A172 (cell line): ENCODE measurements at regions not wholly inside any gene's neighbourhood (a gene's known extent, or its start where the extent isn't known, plus 50 kb on each side); places are given as distances from the start of the nearest gene placed in this dataset.
"Not testable (repeated sequence)": the region's sequence is repeated elsewhere in the genome, so short reads cannot be mapped to it uniquely, and the experiment has no call there.

Experiments used
- DNase-seq: peaks from one replicate; pipeline ENCODE4 v3.0.0-alpha.2; 2015; ENCODE audit warnings: low spot score

DNA sequence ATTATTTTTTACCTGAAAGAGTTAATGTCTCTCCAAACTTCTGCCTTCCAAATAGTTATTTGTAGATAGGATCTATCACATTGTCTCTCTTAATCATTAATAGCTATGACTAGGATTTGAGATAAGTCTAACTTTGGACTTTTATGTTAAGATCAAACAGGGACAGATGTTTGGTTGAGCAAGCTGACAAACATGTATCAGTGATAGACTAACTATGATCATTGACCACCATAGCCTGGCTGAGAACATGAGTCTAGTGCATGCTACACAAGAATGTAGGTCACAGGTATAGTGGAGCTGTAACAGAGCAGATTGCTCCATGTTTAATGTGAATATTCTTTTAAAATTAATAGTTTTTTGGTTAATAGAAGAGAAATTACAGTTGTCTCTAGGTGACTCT, 52.0 kb downstream of the SYT15B start:
- DNase-seq = not testable (repeated sequence)

DNA sequence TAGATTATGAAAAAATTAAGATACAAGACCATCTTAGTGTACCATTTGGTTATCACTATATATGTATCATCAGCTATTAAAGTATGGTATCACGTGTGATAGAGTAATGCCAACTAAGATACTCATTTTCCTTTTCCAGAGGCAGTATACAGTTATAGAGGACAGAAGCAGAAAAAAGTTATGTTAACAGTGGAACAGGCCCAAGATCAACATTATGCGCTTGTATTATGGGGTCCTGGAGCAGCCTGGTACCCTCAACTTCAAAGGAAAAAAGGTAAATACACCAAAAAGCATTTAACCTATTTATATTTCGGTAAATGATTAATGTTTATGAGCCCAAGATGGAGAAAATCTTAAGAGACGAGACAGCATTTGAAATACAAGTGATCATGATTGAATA, 52.9 kb downstream of the SYT15B start:
- not testable (repeated sequence) for DNase-seq

DNA sequence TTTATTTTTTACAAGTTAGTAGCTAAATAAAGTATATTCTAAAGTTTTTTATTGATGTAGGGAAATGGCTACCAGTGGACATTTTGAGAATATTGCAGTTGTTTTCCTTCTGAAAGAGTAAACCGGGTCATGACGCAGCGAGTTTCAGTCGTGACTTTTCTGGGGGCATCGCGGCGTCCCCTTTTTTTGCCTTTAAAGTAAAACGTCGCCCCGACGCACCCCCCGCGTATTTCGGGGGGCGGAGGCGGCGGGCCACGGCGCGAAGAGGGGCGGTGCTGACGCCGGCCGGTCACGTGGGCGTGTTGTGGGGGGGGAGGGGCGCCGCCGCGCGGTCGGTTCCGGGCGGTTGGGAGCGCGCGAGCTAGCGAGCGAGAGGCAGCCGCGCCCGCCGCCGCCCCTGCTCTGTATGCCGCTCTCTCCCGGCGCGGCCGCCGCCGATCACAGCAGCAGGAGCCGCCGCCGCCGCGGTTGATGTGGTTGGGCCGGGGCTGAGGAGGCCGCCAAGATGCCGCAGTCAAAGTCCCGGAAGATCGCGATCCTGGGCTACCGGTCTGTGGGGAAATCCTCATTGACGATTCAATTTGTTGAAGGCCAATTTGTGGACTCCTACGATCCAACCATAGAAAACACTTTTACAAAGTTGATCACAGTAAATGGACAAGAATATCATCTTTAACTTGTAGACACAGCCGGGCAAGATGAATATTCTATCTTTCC, 57.5 kb downstream of the SYT15B start:
- DNase-seq = not testable (repeated sequence)

DNA sequence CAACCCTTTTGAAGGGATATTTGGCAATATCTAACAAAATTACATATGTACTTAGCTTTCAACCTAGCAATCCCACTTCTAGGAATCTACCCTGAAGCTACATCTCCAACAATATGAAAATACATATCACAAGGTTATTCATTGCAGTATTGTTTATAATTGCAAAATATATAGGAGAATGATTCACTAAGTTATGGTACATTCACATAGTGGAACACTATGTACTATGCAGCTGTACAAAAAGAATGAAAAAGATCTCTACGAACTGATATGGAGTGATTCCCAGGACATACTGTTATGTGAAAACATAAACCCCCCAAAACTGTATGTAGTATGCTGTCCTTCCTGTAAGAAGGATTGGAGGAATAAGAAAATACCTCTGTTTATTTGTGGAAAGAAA, 62.1 kb downstream of the SYT15B start:
- not testable (repeated sequence) for DNase-seq

DNA sequence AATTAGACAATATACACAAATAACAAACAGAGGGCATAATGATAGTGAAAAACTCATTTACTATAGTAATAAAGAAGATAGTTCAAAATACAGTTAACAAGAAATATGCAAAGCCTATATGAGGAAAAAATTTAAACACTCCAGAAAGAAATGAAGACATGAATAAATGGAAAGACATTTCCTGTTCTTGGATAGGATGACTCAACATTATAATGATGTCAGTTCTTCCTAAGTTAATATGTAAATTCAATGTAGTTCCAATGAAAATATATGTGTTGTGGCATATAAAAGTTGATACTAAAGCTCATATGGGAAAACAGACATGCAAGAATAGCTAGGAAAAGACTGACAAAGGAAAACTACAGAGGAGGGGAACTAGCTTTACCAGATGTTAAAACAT, 63.5 kb downstream of the SYT15B start:
- DNase-seq = peak; percentile 14

DNA sequence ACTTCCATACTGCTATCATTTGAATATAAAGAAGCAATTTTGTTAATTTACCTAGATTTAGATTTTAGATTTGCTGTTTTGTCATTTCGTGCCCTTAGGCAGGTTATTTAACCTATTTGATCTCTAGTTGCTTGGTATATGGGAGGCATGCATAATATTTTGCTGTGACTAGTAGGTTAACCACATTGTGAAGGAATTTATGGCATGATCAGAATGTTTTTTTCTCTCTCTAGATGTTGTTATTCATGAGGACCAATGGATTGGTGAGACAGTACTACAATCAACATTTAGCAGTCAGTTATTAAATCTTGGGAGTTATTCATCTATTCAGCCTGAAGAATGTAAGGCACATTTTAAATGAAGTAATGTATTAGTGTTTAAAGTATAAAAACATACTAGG, 67.2 kb downstream of the SYT15B start:
- not testable (repeated sequence) for DNase-seq

DNA sequence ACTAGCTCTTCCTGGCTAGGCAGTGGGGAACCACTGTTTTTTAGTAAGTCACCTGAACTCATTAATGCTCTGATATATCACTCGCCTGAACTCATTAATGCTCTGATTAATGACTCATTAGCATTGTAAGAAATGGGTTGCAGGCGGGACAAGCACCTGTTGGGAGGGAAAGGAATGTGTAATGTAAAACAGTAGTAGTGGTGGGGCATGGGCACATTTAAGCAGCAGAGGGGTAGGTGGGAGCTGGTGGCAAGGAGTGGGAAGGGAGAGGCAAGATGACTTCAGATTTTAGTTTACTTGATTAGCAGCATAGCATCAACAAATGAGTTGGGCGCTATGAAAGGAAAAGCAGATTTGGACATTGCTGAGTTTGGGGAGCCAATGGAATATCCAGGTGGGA, 68.2 kb downstream of the SYT15B start:
- DNase-seq = not testable (repeated sequence)

DNA sequence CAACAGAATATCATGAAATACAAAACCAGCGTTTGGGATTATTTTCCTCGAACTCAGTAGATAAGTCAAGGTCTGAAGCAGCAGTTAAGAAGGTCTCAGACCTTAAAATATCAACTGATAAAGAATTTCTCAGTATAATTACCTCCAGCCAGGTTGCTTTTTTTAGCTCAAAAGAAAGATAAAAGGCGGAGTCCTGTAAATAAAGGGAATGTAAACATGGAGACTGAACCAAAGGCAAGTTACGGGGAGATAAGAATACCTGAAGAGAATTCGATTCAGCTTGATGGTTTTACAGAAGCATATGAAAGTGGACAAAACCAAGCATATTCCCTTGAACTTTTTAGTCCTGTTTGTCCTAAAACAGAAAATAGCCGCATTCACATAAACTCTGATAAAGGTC, 73.1 kb downstream of the SYT15B start:
- not testable (repeated sequence) for DNase-seq

DNA sequence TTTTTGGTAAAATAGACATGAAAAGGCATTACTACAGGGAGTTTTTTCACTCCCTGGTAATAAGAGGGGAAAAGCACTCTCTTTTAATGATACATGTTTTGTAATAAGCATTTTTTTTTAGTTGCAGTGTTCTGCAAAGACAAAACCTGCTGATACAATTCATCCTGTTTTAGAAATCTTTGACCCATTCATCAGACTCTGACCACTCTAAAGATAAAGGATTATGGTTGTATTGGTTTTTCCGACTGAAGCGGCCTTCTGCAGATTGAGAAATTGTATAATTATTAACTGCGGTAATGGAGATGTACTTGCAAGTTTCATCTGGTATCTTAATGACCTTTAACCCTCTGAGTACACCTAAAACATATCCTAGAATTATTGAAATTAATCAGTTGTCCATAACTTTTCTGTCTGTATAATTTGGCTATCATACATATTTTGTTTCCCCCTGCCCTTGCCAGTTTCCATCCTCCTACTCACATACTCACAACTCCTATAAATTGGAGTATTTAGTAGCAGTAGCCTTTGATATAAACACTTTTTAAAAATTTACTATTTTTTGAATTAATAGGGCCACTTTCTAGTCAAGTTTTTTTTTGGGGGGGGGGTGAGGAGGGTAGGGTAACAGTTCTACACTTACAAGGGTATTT, 79.4 kb downstream of the SYT15B start:
- DNase-seq = not testable (repeated sequence)

DNA sequence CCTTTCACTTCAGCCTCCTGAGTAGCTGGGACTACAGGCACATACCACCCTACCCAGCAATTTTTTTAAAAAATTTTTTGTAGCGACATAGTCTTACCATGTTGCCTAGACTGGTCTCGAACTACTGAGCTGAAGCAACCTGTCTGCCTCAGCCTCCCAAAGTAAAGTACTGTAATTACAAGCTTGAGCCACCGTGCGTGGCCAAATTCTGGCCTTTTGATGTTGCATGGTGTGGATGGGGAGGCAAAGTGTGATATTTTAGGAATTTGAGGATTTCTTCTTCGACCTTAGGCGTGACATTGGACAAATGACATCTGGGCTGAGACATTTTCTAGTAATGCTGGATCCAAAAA, 81.8 kb downstream of the SYT15B start:
- DNase-seq = not testable (repeated sequence)

DNA sequence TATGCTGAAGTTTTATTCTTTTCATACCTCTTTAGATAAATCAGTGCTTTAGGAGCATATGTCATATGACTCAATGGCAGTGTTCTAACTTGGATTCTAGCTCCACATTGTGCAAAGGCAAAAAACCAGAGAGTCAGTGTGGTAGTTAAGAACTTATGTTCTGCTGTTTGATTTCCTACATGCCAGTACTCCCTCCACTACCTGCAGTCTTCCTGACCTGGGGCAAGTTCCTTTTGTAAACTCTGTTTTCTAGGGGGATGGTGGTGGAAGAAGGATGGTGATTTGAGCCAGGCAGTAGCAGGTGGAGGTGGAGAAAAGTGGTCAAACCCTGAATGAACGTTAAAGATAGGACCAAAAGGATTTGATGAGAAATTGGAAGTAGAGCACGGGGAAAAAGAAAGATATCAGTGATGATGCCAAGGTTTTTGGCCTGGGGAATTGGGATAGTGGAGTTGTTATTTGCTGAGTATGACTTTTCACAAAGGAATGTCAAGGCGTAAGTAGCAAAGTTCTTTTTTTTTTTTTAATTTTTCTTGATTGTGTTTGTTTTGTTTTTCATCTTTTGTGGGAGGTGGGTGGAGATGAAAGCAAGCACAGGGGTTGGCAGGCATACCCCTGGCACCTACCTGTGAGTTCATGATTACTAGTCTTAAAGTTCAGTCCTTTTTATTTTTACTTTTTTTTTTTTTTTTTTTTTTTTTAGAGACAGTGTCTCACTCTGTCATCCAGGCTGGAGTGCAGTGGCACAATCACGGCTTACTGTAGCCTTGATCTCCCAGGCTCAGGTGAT, 82.3 kb downstream of the SYT15B start:
- DNase-seq = not testable (repeated sequence)

DNA sequence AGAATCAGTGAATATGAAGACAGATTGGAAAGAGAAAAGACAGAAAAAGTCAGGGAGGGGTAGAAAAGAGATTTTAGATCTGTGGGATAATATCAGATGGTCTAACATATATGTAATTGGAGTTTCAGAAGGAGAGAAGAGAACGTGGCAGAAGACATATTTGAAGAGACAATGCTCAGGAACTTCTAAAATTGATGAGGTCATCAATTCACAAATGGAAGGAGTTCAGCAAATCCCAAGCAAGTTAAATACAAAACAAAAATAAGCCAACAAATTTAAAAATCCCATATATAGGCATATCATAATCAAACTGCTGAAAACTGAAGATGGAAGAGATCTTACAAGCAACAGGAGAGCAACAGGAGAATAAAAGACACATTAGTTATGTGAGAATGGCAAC, 87.3 kb downstream of the SYT15B start:
- not testable (repeated sequence) for DNase-seq

DNA sequence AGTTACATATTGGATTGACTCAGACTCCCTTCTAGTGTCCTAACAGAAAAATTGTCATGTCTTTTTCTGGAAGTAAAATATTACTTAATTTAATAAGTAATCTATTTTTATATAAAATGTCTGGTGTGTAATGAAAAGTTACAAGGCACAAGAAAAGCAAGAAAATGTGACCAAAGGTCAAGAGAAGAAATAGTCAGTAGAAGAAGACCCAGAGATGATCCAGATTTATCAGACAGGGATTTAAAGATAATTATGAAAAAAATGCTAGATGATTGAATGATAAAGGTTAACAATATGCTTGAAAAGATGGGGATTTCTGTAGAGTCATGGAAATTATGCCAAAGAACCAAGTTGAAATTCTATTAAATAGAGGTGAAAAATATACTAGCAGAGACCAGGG, 87.8 kb downstream of the SYT15B start:
- DNase-seq = not testable (repeated sequence)

DNA sequence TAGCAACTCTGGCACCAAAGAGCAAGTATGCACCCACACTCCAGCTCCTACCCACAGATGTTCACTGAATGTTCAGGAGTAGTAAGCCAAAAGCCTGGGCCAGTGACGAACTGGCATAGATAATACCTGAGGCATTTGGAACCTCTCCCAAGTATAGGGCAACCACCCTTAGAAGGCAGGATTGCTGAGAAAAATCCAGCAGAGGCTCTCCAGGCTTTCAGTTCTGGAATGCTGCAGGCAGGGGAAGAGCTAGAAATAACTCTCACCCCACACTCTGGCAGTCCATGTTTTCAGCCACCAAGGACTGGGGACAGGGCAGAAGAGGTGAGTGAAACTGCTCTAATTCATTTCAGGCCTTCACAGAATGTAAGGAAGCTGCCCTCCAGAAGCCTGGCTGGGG, 90.3 kb downstream of the SYT15B start:
- DNase-seq = not testable (repeated sequence)

DNA sequence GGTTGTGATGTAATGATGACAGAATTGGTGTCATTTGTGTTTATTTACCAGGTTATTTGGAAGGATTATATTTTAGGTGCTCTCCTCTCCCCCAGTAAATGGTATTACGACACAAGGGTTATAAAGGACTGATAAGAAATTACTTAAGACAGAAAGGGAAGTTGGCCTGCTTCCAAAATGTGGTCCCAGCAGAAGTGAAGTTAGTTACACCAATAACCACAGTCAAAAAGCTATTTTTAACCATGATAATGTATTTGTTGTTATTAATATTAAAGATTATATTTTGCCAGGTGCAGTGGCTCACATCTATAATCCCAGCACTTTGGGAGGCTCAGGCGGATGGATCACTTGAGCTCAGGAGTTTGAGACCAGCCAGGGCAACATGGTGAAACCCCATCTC, 92.5 kb downstream of the SYT15B start:
- not testable (repeated sequence) for DNase-seq

DNA sequence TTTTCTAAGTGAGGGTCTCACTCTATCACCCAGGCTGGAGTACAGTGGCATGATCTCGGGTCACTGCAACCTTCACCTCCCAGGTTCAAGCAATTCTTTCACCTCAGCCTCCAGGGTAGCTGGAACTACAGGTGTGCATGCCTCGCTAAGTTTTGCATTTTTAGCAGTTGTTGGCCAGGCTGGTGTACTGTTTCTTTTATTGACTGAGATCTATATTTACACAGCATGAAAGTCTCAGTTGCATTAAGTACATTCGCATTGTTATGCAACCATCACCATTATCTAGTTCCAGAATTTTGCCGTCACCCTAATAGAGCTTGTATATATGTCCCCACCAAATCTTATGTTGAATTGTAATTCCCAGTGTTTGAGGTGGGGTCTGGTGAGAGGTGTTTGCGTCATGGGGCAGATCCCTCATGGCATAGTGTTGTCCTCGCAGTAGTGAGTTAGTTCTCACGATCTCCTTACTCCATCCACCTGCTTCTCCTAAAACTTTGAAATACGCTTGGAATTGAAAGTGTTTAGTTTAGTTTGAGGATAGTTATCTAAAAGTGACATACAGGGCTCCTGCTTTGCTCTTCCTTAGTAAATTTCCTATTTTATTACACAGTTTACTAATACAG, 101.3 kb downstream of the SYT15B start:
- not testable (repeated sequence) for DNase-seq

DNA sequence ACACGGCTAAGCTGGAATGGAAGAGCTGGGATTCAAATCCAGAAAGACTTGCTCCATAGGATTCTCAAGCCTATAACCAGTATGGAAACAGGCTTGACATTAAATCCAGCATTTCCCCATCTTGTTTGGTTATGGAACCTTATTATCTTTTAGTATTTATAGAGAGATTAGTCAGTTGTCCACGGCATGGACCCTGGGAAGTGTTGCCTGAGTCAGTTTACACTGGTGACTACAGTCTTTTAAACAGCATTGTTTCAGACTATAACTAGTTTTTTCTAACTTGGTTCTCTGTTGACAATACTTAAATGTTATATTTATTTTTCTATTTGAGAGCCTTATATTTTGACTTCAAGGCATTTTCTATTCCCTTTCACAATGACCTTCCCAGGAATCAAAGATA, 106.7 kb downstream of the SYT15B start:
- not testable (repeated sequence) for DNase-seq

DNA sequence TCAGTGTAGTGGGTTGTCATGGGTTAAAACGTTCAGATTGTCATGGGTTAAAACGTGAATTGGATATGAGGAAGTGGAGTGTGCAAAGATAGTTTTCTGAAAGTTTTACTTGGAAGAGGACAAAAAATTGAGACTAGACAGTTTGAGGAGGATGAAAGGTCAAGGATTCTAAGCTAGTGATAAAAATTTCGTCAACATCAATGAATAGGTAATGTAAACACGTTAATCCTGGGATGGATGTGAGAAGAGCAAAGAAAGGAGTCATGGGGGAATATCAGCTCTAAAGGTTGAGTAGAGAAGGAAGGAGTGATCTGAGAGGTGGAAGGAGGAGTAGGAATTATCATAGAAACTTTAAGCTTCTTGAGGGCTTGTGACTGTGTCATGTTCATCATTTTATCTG, 109.2 kb downstream of the SYT15B start:
- DNase-seq = not testable (repeated sequence)

DNA sequence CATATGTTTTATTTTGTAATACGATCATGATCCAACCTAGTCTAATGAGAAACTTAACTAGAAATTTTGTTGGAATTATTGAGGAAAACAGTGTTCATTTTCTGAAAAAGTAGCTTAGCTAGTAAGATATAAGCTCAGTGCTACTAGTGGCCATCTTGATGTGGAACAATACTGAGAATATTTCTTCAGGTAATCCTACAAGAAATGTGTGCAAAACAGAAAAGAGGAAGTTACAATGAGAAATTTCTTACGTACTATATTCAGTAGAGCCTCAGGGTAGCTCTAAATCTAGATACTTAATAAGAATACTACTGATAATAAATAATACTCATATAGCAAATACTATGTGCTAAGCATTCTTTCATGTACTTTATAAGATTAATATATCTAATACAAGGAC, 114.8 kb downstream of the SYT15B start:
- not testable (repeated sequence) for DNase-seq

DNA sequence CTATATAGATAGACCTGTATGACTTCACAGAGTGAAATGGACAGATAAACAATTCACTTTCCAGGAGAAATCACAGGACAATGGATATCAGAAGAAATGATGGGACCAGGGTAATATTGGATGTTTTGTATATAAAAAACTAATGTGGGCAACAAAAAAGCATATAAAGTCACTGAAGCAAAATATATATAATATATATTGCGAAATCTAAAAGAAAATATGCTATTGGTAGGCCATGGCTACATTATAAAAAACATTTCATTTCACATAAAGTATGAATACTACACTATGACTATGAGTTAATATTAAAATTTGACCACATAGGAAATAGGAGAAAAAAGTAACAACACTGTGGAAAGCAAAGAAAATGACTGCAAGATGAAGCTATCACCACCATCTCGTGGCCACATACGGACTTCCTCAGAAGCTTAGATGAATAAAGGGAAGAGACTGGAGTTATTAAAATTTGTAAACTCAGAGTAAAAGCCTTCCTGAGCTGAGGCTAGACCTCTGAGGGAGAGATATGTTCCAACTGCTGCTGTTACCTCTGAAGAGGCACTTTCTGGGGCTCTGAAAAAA, 115.8 kb downstream of the SYT15B start:
- not testable (repeated sequence) for DNase-seq

DNA sequence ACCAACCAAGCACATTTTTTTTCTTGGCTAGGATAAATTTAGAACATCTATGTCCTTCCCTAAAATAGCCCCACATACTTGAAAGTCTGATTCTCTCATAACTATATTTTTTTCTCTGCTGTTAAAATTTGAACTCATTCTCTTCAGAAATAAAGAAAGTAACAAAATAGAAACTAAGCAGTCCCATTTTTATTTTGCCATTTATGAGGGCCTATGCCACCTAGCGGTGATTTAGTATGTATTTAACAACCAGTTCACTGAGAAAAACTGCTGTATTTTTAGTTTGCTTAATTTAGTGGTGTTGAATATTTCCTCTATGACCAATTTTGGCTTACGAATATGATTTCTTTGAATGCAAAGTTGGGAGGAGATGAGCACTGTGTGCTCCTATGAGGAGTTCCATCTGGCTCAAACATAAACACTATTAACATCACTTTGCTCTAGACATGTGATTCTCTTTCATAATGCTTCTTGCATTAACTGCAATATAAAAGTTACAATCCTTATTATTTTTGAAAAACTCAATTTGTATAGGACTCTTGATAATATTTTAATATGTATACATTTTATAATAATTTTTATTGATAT, 116.6 kb downstream of the SYT15B start:
- not testable (repeated sequence) for DNase-seq
